ENCODE measurements at regions not wholly inside any gene's neighbourhood (a gene's known extent, or its start where the extent isn't known, plus 50 kb on each side); places are given as distances from the start of the nearest gene placed in this dataset.

- TF ChIP-seq CTCF (IDR thresholded peaks at IDR 0.05) (no peak), POLR2A (IDR thresholded peaks at IDR 0.05) (no peak)
Measured at GRCh38 chr2:7951490-7951889, 730.4 kb upstream of the ID2 start.
